ENCODE measurements at regions not wholly inside any gene's neighbourhood (a gene's known extent, or its start where the extent isn't known, plus 50 kb on each side); places are given as distances from the start of the nearest gene placed in this dataset.

GRCh38 chr6:37580176-37580955 lies 80.7 kb upstream of the CCDC167 start:
- no peak overlapping the region for H3K9ac ChIP-seq (ENCODE audit: low read depth, low read length)
- H3K9me3 ChIP-seq (ENCODE audit: insufficient read depth, low read depth, low read length), result no peaks in the 10 kb centered on the region
- no peak overlapping the region for H3K27ac ChIP-seq (ENCODE audit: low read depth, low read length)
- peaks cover 22% of the 10 kb centered on the region for H3K4me1 ChIP-seq (ENCODE audit: insufficient read depth, low read length)
- no peaks in the 10 kb centered on the region for H3K27me3 ChIP-seq (ENCODE audit: insufficient read depth, low read length)
- no peaks in the 10 kb centered on the region for H3K36me3 ChIP-seq (ENCODE audit: insufficient read depth, low read length)
- 91% methylated on average over 11 of the region's 11 CpGs for WGBS
- H3K4me3 ChIP-seq (ENCODE audit: low read length), result no peak overlapping the region

GRCh38 chr6:37579444-37580067 lies 79.9 kb upstream of the CCDC167 start:
- no peaks in the 10 kb centered on the region for H3K36me3 ChIP-seq (ENCODE audit: insufficient read depth, low read length)
- H3K27me3 ChIP-seq (ENCODE audit: insufficient read depth, low read length), result no peaks in the 10 kb centered on the region
- H3K9ac ChIP-seq (ENCODE audit: low read depth, low read length), result no peak overlapping the region
- H3K27ac ChIP-seq (ENCODE audit: low read depth, low read length), result no peak overlapping the region
- H3K4me1 ChIP-seq (ENCODE audit: insufficient read depth, low read length), result peaks cover 16% of the 10 kb centered on the region
- WGBS, result 95% methylated on average over 6 of the region's 7 CpGs
- no peak overlapping the region for H3K4me3 ChIP-seq (ENCODE audit: low read length)
- no peaks in the 10 kb centered on the region for H3K9me3 ChIP-seq (ENCODE audit: insufficient read depth, low read depth, low read length)

- Histone ChIP-seq H3K27ac (ENCODE audit: low read depth, low read length) (no peak overlapping the region), H3K4me1 (ENCODE audit: insufficient read depth, low read length) (peaks cover 14% of the 10 kb centered on the region)
- 93% methylated on average over 12 of the region's 12 CpGs for WGBS
These were observed 78.4 kb upstream of the CCDC167 start for GRCh38 chr6:37578104-37578503.

GRCh38 chr6:37576336-37576737 lies 76.6 kb upstream of the CCDC167 start:
- no peaks in the 10 kb centered on the region for H3K36me3 ChIP-seq (ENCODE audit: insufficient read depth, low read length)
- no peak overlapping the region for H3K27ac ChIP-seq (ENCODE audit: low read depth, low read length)
- WGBS, result 76% methylated on average over 7 of the region's 7 CpGs
- H3K9ac ChIP-seq (ENCODE audit: low read depth, low read length), result no peak overlapping the region
- H3K27me3 ChIP-seq (ENCODE audit: insufficient read depth, low read length), result no peaks in the 10 kb centered on the region
- no peaks in the 10 kb centered on the region for H3K9me3 ChIP-seq (ENCODE audit: insufficient read depth, low read depth, low read length)
- H3K4me3 ChIP-seq (ENCODE audit: low read length), result no peak overlapping the region
- H3K4me1 ChIP-seq (ENCODE audit: insufficient read depth, low read length), result peaks cover 3% of the 10 kb centered on the region; the same call in 1 of the 2 replicates

More at GRCh38 chr6:37578104-37578503, 78.4 kb upstream of the CCDC167 start:
- Histone ChIP-seq H3K36me3 (ENCODE audit: insufficient read depth, low read length) (no peaks in the 10 kb centered on the region), H3K4me3 (ENCODE audit: low read length) (no peak overlapping the region), H3K9me3 (ENCODE audit: insufficient read depth, low read depth, low read length) (no peaks in the 10 kb centered on the region), H3K27me3 (ENCODE audit: insufficient read depth, low read length) (no peaks in the 10 kb centered on the region), H3K9ac (ENCODE audit: low read depth, low read length) (no peak overlapping the region)

- H3K4me3 ChIP-seq (ENCODE audit: low read length), result no peak overlapping the region
- H3K9ac ChIP-seq (ENCODE audit: low read depth, low read length), result no peak overlapping the region
- H3K36me3 ChIP-seq (ENCODE audit: insufficient read depth, low read length), result no peaks in the 10 kb centered on the region
- H3K9me3 ChIP-seq (ENCODE audit: insufficient read depth, low read depth, low read length), result no peaks in the 10 kb centered on the region
- no peaks in the 10 kb centered on the region for H3K27me3 ChIP-seq (ENCODE audit: insufficient read depth, low read length)
- H3K4me1 ChIP-seq (ENCODE audit: insufficient read depth, low read length), result peaks cover 3% of the 10 kb centered on the region; the same call in 1 of the 2 replicates
- 93% methylated on average over 3 of the region's 4 CpGs for WGBS
- no peak overlapping the region for H3K27ac ChIP-seq (ENCODE audit: low read depth, low read length)
These were observed 75.5 kb upstream of the CCDC167 start for GRCh38 chr6:37575221-37575620.

GRCh38 chr6:37572334-37572733 lies 72.6 kb upstream of the CCDC167 start:
- H3K9me3 ChIP-seq (ENCODE audit: insufficient read depth, low read depth, low read length), result no peaks in the 10 kb centered on the region
- no peaks in the 10 kb centered on the region for H3K27me3 ChIP-seq (ENCODE audit: insufficient read depth, low read length)
- no peak overlapping the region for H3K4me3 ChIP-seq (ENCODE audit: low read length)
- no peak overlapping the region for H3K27ac ChIP-seq (ENCODE audit: low read depth, low read length)
- H3K4me1 ChIP-seq (ENCODE audit: insufficient read depth, low read length), result peaks cover 3% of the 10 kb centered on the region; the same call in 1 of the 2 replicates
- WGBS, result 99% methylated on average over 4 of the region's 4 CpGs
- H3K36me3 ChIP-seq (ENCODE audit: insufficient read depth, low read length), result no peaks in the 10 kb centered on the region
- no peak overlapping the region for H3K9ac ChIP-seq (ENCODE audit: low read depth, low read length)

- Histone ChIP-seq H3K36me3 (ENCODE audit: insufficient read depth, low read length) (no peaks in the 10 kb centered on the region), H3K9me3 (ENCODE audit: insufficient read depth, low read depth, low read length) (no peaks in the 10 kb centered on the region), H3K4me1 (ENCODE audit: insufficient read depth, low read length) (no peaks in the 10 kb centered on the region; the same call in 1 of the 2 replicates), H3K27ac (ENCODE audit: low read depth, low read length) (no peak overlapping the region), H3K4me3 (ENCODE audit: low read length) (no peak overlapping the region), H3K9ac (ENCODE audit: low read depth, low read length) (no peak overlapping the region), H3K27me3 (ENCODE audit: insufficient read depth, low read length) (no peaks in the 10 kb centered on the region)
- WGBS, result 54% methylated on average over 26 of the region's 26 CpGs
These were observed 70.9 kb upstream of the CCDC167 start for GRCh38 chr6:37570482-37571133.

GRCh38 chr6:37569743-37570481 lies 70.2 kb upstream of the CCDC167 start:
- Histone ChIP-seq H3K9ac (ENCODE audit: low read depth, low read length) (no peak overlapping the region), H3K9me3 (ENCODE audit: insufficient read depth, low read depth, low read length) (no peaks in the 10 kb centered on the region), H3K4me3 (ENCODE audit: low read length) (no peak overlapping the region), H3K27ac (ENCODE audit: low read depth, low read length) (no peak overlapping the region), H3K36me3 (ENCODE audit: insufficient read depth, low read length) (no peaks in the 10 kb centered on the region), H3K4me1 (ENCODE audit: insufficient read depth, low read length) (peaks cover 6% of the 10 kb centered on the region; the same call in 1 of the 2 replicates), H3K27me3 (ENCODE audit: insufficient read depth, low read length) (no peaks in the 10 kb centered on the region; the same call in 1 of the 2 replicates)
- 83% methylated on average over 13 of the region's 13 CpGs for WGBS

- Histone ChIP-seq H3K4me1 (ENCODE audit: insufficient read depth, low read length) (peaks cover 12% of the 10 kb centered on the region; the same call in 1 of the 2 replicates), H3K4me3 (ENCODE audit: low read length) (no peak overlapping the region), H3K9me3 (ENCODE audit: insufficient read depth, low read depth, low read length) (no peaks in the 10 kb centered on the region), H3K36me3 (ENCODE audit: insufficient read depth, low read length) (no peaks in the 10 kb centered on the region), H3K27me3 (ENCODE audit: insufficient read depth, low read length) (no peaks in the 10 kb centered on the region; the same call in 1 of the 2 replicates), H3K27ac (ENCODE audit: low read depth, low read length) (no peak overlapping the region), H3K9ac (ENCODE audit: low read depth, low read length) (no peak overlapping the region)
- WGBS, result 93% methylated on average over 4 of the region's 4 CpGs
These were observed 69.6 kb upstream of the CCDC167 start for GRCh38 chr6:37569317-37569716.

- WGBS, result 62% methylated on average over 3 of the region's 3 CpGs
- Histone ChIP-seq H3K9me3 (ENCODE audit: insufficient read depth, low read depth, low read length) (no peaks in the 10 kb centered on the region), H3K36me3 (ENCODE audit: insufficient read depth, low read length) (no peaks in the 10 kb centered on the region), H3K4me3 (ENCODE audit: low read length) (no peak overlapping the region), H3K9ac (ENCODE audit: low read depth, low read length) (no peak overlapping the region), H3K27ac (ENCODE audit: low read depth, low read length) (no peak overlapping the region), H3K4me1 (ENCODE audit: insufficient read depth, low read length) (peaks cover 12% of the 10 kb centered on the region; the same call in 1 of the 2 replicates), H3K27me3 (ENCODE audit: insufficient read depth, low read length) (peaks cover 3% of the 10 kb centered on the region; the same call in 1 of the 2 replicates)
These were observed 67.3 kb upstream of the CCDC167 start for GRCh38 chr6:37566950-37567349.
